IPS-NIHi7 (cell line): ENCODE measurements at regions not wholly inside any gene's neighbourhood (a gene's known extent, or its start where the extent isn't known, plus 50 kb on each side); places are given as distances from the start of the nearest gene placed in this dataset.

Source experiments
- DNase-seq: peaks from one replicate; pipeline ENCODE4 v3.0.0; 2012; ENCODE audit warnings: mixed read lengths; ENCODE audit errors: extremely low spot score

- no peak for DNase-seq
Measured at GRCh38 chr10:8418631-8419030, 364.1 kb downstream of the GATA3 start.

- DNase-seq = no peak
Measured at GRCh38 chr10:8420182-8420581, 365.7 kb downstream of the GATA3 start.

GRCh38 chr10:8424555-8425211 is 370.2 kb downstream of the GATA3 start:
- no peak for DNase-seq

- DNase-seq = peak; percentile 39
Measured at GRCh38 chr10:8428654-8429053, 374.2 kb downstream of the GATA3 start.

GRCh38 chr10:8430321-8430720 is 375.8 kb downstream of the GATA3 start:
- DNase-seq = no peak

GRCh38 chr10:8431511-8431910 is 377.0 kb downstream of the GATA3 start:
- DNase-seq = no peak

- DNase-seq = no peak
Measured at GRCh38 chr10:8435186-8436055, 380.9 kb downstream of the GATA3 start.

- no peak for DNase-seq
Measured at GRCh38 chr10:8437896-8438295, 383.4 kb downstream of the GATA3 start.

- no peak for DNase-seq
Measured at GRCh38 chr10:8438603-8439002, 384.1 kb downstream of the GATA3 start.

- no peak for DNase-seq
Measured at GRCh38 chr10:8439040-8439439, 384.6 kb downstream of the GATA3 start.

GRCh38 chr10:8444630-8445029 is 390.1 kb downstream of the GATA3 start:
- DNase-seq = peak; percentile 78

GRCh38 chr10:8445353-8445752 is 390.9 kb downstream of the GATA3 start:
- no peak for DNase-seq

- no peak for DNase-seq
Measured at GRCh38 chr10:8449909-8450308, 395.4 kb downstream of the GATA3 start.

GRCh38 chr10:8453587-8453986 is 399.1 kb downstream of the GATA3 start:
- no peak for DNase-seq

- DNase-seq = no peak
Measured at GRCh38 chr10:8454357-8454756, 399.9 kb downstream of the GATA3 start.

GRCh38 chr10:8455181-8455580 is 400.7 kb downstream of the GATA3 start:
- DNase-seq = no peak

GRCh38 chr10:8456386-8456785 is 401.9 kb downstream of the GATA3 start:
- no peak for DNase-seq

- DNase-seq = no peak
Measured at GRCh38 chr10:8460626-8461025, 406.1 kb downstream of the GATA3 start.

GRCh38 chr10:8462565-8462964 is 408.1 kb downstream of the GATA3 start:
- DNase-seq = no peak

GRCh38 chr10:8463853-8464252 is 409.4 kb downstream of the GATA3 start:
- no peak for DNase-seq

GRCh38 chr10:8468477-8468876 is 414.0 kb downstream of the GATA3 start:
- DNase-seq = no peak

GRCh38 chr10:8473205-8473604 is 418.7 kb downstream of the GATA3 start:
- DNase-seq = peak; percentile 17

GRCh38 chr10:8477300-8477699 is 422.8 kb downstream of the GATA3 start:
- DNase-seq = no peak
